Calu3 (cell line): ENCODE measurements at regions not wholly inside any gene's neighbourhood (a gene's known extent, or its start where the extent isn't known, plus 50 kb on each side); places are given as distances from the start of the nearest gene placed in this dataset.

Source experiments
- BruUV-seq: library from RNA; stranded (reverse); fragments of 400-500 nt; replicated peaks from 2 replicates; lab custom pipeline; 2021; lab: Mats Ljungman, UMichigan
- CTCF ChIA-PET: fragments of 300-600 bp; sonication (Branson Sonifier 250); formaldehyde crosslinking; loops from one replicate; lab custom pipeline; 2022; ENCODE audit warnings: antibody characterized with exemption; lab: Charles Lee
- DNase-seq: peaks from one replicate; pipeline ENCODE4 v3.0.0; 2022
- H3K27ac Mint-ChIP-seq: one replicate; pipeline ENCODE4 v1.8.0; 2022; ENCODE audit warnings: mixed read lengths; ENCODE audit not compliant: unreplicated experiment
- H3K27me3 Mint-ChIP-seq: one replicate; pipeline ENCODE4 v1.8.0; 2022; ENCODE audit warnings: mixed read lengths; ENCODE audit not compliant: unreplicated experiment
- H3K36me3 Mint-ChIP-seq: one replicate; pipeline ENCODE4 v1.8.0; 2022; ENCODE audit warnings: mild to moderate bottlenecking, moderate library complexity, mixed read lengths; ENCODE audit not compliant: insufficient read depth, unreplicated experiment
- H3K4me1 Mint-ChIP-seq: one replicate; pipeline ENCODE4 v1.8.0; 2022; ENCODE audit warnings: mild to moderate bottlenecking, low read depth, mixed read lengths; ENCODE audit not compliant: unreplicated experiment
- H3K4me3 Mint-ChIP-seq: one replicate; pipeline ENCODE4 v1.8.0; 2022; ENCODE audit warnings: mild to moderate bottlenecking, low read depth, moderate library complexity, mixed read lengths; ENCODE audit not compliant: unreplicated experiment
- H3K9me3 Mint-ChIP-seq: one replicate; pipeline ENCODE4 v1.8.0; 2022; ENCODE audit warnings: low read depth, mixed read lengths; ENCODE audit not compliant: unreplicated experiment
- CTCF ChIP-seq: fragments of 200-600 bp; IDR thresholded peaks from one replicate; pipeline ENCODE4 v1.8.0; 2022; ENCODE audit warnings: antibody characterized with exemption; ENCODE audit not compliant: unreplicated experiment
- intact Hi-C: fragments of 100-400 bp; cut with micrococcal nuclease; formaldehyde crosslinking; loops from one replicate; pipeline ENCODE4 v1.10.0; 2022; ENCODE audit not compliant: unreplicated experiment

GRCh38 chr10:15444105-15445005, 73.3 kb upstream of the FAM171A1 start:
- no peaks in the 10 kb centered on the region for H3K9me3 Mint-ChIP-seq
- no peak overlapping the region for H3K4me3 Mint-ChIP-seq
- no TSS peak for BruUV-seq
- intact Hi-C loops, result no loop called here
- CTCF ChIA-PET, result no interaction called here
- H3K4me1 Mint-ChIP-seq, result peaks cover 11% of the 10 kb centered on the region
- DNase-seq, result no peak
- H3K27me3 Mint-ChIP-seq, result peaks cover 51% of the 10 kb centered on the region
- H3K27ac Mint-ChIP-seq, result no peak overlapping the region
- TF ChIP-seq CTCF, result no peak
- H3K36me3 Mint-ChIP-seq, result no peaks in the 10 kb centered on the region

GRCh38 chr10:15442056-15442455, 71.0 kb upstream of the FAM171A1 start:
- Mint-ChIP-seq H3K36me3 (no peaks in the 10 kb centered on the region), H3K4me3 (peak overlapping the region; percentile 40), H3K27me3 (peaks cover 32% of the 10 kb centered on the region), H3K9me3 (no peaks in the 10 kb centered on the region), H3K27ac (no peak overlapping the region), H3K4me1 (peaks cover 13% of the 10 kb centered on the region)
- TF ChIP-seq CTCF, result no peak
- CTCF ChIA-PET, result no interaction called here
- no TSS peak for BruUV-seq
- intact Hi-C loops, result no loop called here
- no peak for DNase-seq

GRCh38 chr10:15440204-15440711, 69.2 kb upstream of the FAM171A1 start:
- H3K27me3 Mint-ChIP-seq, result peaks cover 32% of the 10 kb centered on the region
- H3K4me3 Mint-ChIP-seq, result no peak overlapping the region
- no peak for DNase-seq
- BruUV-seq, result no TSS peak
- intact Hi-C loops, result no loop called here
- peaks cover 13% of the 10 kb centered on the region for H3K4me1 Mint-ChIP-seq
- H3K27ac Mint-ChIP-seq, result no peak overlapping the region
- no peaks in the 10 kb centered on the region for H3K36me3 Mint-ChIP-seq
- no peaks in the 10 kb centered on the region for H3K9me3 Mint-ChIP-seq
- CTCF ChIA-PET, result no interaction called here
- TF ChIP-seq CTCF, result no peak

DNA sequence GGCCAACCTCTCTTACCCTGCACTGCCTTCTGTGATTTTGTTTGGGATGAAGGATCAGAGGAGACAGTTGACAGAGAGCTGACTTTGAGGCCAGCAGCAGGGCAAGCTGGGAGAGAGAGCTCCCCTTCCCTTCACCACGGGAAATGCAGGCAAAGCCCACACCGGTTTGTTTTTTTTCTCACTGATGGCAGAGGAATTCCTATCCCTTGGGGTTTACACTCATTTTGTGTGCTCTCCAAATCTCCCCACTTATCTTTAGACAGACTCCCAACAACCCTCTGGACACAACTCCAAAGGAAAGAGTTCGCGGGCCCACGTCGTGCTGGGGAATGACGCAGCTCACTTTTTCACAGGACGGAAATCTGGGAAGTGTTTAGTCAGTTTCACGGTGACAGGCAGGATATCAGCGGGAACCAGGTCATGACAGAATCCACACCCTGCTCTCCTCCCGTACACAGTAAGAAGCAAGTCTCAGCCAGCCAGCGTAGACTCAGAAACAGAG, 68.3 kb upstream of the FAM171A1 start:
- Mint-ChIP-seq H3K27ac (no peak overlapping the region), H3K4me3 (peak overlapping the region; percentile 52), H3K27me3 (peaks cover 24% of the 10 kb centered on the region), H3K36me3 (no peaks in the 10 kb centered on the region), H3K4me1 (peaks cover 13% of the 10 kb centered on the region), H3K9me3 (no peaks in the 10 kb centered on the region)
- BruUV-seq, result no TSS peak
- intact Hi-C loops, result loop anchor here (10.0 kb wide), 1 partner anchor 115 kb away; no protein-coding TSS in a partner anchor
- TF ChIP-seq CTCF, result no peak
- DNase-seq, result no peak
- CTCF ChIA-PET, result no interaction called here
